RWPE2 (cell line): ENCODE measurements at regions not wholly inside any gene's neighbourhood (a gene's known extent, or its start where the extent isn't known, plus 50 kb on each side); places are given as distances from the start of the nearest gene placed in this dataset.

Source experiments
- ATAC-seq: fragments of 200-7000 bp; cut with Tn5 transposase; 3 replicates; pipeline ENCODE4 v1.9.1; 2021; ENCODE audit warnings: low read depth
- DNase-seq: peaks from one replicate; pipeline ENCODE4 v3.0.0-alpha.2; 2020; ENCODE audit warnings: low spot score
- H3K27ac ChIP-seq: fragments of 450-650 bp; 2 replicates; pipeline ENCODE4 v1.5.1; 2017; ENCODE audit warnings: mild to moderate bottlenecking; ENCODE audit not compliant: poor library complexity, severe bottlenecking
- H3K27me3 ChIP-seq: fragments of 250-450 bp; sonication (Bioruptor Pico); 2 replicates; pipeline ENCODE4 v1.5.1; 2021; ENCODE audit warnings: mild to moderate bottlenecking, moderate library complexity; ENCODE audit not compliant: insufficient read depth, poor library complexity, severe bottlenecking
- H3K36me3 ChIP-seq: fragments of 250-450 bp; sonication (Bioruptor Pico); 2 replicates; pipeline ENCODE4 v1.5.1; 2020; ENCODE audit warnings: low read depth, mild to moderate bottlenecking, moderate library complexity
- H3K4me1 ChIP-seq: fragments of 250-450 bp; sonication (Bioruptor Pico); 2 replicates; pipeline ENCODE4 v1.5.1; 2021; ENCODE audit warnings: mild to moderate bottlenecking, moderate library complexity; ENCODE audit not compliant: insufficient read depth, poor library complexity, severe bottlenecking
- H3K4me3 ChIP-seq: fragments of 250-450 bp; sonication (Bioruptor Pico); 2 replicates; pipeline ENCODE4 v1.5.1; 2021; ENCODE audit warnings: mild to moderate bottlenecking, moderate library complexity; ENCODE audit not compliant: severe bottlenecking
- H3K9me3 ChIP-seq: fragments of 250-450 bp; sonication (Bioruptor Pico); 2 replicates; pipeline ENCODE4 v1.5.1; 2021; ENCODE audit warnings: mild to moderate bottlenecking, moderate library complexity; ENCODE audit not compliant: severe bottlenecking
- TF ChIP-seq, protein P1 (sequence below): fragments of 450-650 bp; IDR thresholded peaks from one replicate; pipeline ENCODE4 v1.5.1; 2017; ENCODE audit warnings: mild to moderate bottlenecking, moderate library complexity; ENCODE audit not compliant: poor library complexity, severe bottlenecking

DNA sequence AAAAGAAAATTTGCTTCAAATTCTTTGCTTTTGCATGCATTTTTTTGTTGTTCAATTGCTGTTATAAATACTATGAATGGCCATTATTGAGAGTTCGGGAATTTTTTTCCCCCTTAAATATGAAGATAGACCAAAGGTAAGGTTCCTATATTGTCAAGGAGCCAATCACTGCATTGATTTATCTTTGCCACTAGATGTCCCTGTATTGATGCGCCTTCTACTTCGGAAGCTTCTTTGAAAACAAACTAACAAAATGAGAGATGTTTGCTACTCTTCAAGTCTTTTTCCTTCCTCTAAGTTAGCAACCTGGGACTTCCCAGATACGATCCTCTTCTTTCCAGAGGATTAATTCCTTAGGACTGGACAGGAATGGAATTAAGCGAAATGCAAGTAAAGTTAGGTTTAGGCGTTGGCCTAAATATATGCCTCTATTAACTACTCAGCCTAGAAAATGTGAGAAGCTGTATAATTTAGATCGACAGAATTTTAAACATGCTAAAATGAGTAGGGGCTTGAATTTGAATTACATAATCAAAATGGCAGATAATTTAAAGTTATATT, 318.1 kb downstream of the AEBP2 start:
- H3K9me3 ChIP-seq = no peaks in the 10 kb centered on the region
- no peak for DNase-seq
- H3K27ac ChIP-seq = no peak overlapping the region
- TF ChIP-seq, protein P1, sequence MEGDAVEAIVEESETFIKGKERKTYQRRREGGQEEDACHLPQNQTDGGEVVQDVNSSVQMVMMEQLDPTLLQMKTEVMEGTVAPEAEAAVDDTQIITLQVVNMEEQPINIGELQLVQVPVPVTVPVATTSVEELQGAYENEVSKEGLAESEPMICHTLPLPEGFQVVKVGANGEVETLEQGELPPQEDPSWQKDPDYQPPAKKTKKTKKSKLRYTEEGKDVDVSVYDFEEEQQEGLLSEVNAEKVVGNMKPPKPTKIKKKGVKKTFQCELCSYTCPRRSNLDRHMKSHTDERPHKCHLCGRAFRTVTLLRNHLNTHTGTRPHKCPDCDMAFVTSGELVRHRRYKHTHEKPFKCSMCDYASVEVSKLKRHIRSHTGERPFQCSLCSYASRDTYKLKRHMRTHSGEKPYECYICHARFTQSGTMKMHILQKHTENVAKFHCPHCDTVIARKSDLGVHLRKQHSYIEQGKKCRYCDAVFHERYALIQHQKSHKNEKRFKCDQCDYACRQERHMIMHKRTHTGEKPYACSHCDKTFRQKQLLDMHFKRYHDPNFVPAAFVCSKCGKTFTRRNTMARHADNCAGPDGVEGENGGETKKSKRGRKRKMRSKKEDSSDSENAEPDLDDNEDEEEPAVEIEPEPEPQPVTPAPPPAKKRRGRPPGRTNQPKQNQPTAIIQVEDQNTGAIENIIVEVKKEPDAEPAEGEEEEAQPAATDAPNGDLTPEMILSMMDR = peak; percentile 60
- no peaks in the 10 kb centered on the region for H3K4me1 ChIP-seq
- H3K4me3 ChIP-seq = no peak overlapping the region
- no peaks in the 10 kb centered on the region for H3K27me3 ChIP-seq
- H3K36me3 ChIP-seq = no peaks in the 10 kb centered on the region
- no peak for ATAC-seq

DNA sequence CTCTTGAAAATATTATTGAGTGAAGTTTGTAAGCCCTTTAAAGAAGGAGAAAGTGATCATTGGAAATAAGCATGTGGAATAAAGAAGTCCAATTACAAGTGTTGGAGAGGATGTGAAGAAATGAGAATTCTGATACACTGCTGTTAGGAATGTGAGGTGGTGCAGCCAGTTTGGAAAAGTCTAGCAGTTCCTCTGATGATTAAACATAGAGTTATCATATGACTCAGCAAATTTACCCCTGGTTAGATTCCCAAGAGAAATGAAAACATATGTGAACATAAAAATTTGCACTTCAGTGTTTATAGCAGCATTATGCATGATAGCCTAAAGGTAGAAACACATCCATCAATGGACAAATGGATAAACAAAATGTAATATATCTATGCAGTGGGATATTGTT, 319.9 kb downstream of the AEBP2 start:
- no peak overlapping the region for H3K27ac ChIP-seq
- no peaks in the 10 kb centered on the region for H3K36me3 ChIP-seq
- DNase-seq = no peak
- no peaks in the 10 kb centered on the region for H3K4me1 ChIP-seq
- no peak for ATAC-seq
- H3K27me3 ChIP-seq = no peaks in the 10 kb centered on the region
- no peaks in the 10 kb centered on the region for H3K9me3 ChIP-seq
- no peak overlapping the region for H3K4me3 ChIP-seq
- TF ChIP-seq, protein P1 = no peak

DNA sequence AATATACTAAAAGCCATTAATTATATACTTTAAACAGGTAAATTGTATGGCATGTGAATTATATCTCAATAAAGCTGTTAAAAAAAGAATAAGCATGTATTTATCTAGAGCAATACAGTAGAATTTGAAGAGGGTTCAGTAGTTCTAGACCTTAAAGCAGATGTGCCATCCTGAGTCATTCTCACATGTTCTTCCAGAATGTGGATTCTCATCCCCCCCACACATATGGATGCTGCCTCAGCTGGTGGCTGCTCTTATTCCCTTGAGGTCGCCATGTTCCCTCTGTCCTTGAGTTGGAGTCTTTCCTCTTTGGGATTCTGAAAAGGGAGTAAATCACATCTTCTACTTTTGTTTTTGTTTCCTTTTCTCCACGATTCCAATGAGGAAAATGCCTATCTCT, 321.3 kb downstream of the AEBP2 start:
- no peak for ATAC-seq
- Histone ChIP-seq H3K4me1 (no peaks in the 10 kb centered on the region), H3K27me3 (no peaks in the 10 kb centered on the region), H3K36me3 (no peaks in the 10 kb centered on the region), H3K4me3 (no peak overlapping the region), H3K9me3 (no peaks in the 10 kb centered on the region), H3K27ac (no peak overlapping the region)
- DNase-seq = no peak
- TF ChIP-seq, protein P1 = no peak

DNA sequence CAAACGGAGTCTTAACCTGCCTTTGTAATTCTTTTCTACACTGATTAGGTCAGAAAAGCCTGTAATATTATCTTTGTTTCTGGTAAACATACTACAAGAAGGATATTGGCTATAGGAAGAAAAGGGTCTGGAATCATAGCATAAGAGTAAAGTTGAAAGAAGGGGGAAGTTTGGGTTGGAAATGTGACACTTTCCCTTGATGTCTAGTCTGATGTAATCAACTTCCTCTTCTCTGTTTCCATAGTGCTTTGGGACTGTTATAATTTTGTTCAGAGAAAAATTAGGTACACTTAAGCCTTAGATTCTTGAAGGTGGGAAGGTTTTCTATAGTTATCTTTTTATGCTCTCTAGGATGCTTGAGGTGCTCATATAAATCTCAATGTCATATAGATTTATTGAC, 322.2 kb downstream of the AEBP2 start:
- Histone ChIP-seq H3K4me1 (no peaks in the 10 kb centered on the region), H3K27me3 (no peaks in the 10 kb centered on the region), H3K4me3 (no peak overlapping the region), H3K9me3 (no peaks in the 10 kb centered on the region), H3K36me3 (no peaks in the 10 kb centered on the region), H3K27ac (no peak overlapping the region)
- DNase-seq = no peak
- TF ChIP-seq, protein P1 = no peak
- ATAC-seq = no peak

DNA sequence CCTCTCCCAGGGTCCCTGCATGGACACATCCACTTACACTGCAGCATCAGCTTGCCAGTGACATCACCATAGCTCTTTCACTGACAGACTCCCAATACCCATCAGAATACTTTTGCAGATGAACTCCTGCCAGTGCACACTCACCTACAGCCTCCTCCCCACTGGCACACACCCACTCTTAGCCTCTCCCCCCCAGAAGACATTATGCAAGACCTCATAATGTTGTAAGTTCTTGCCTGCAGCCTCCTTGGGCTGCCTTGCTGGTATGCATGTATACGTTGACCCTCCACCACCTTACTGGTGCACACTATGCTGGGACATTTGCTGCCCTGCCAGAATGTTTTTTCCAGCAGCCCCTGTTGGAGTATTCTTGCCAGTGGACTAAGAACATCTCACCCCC, 324.2 kb downstream of the AEBP2 start:
- TF ChIP-seq, protein P1 = no peak
- Histone ChIP-seq H3K36me3 (no peaks in the 10 kb centered on the region), H3K9me3 (no peaks in the 10 kb centered on the region), H3K27me3 (no peaks in the 10 kb centered on the region), H3K27ac (no peak overlapping the region), H3K4me3 (no peak overlapping the region), H3K4me1 (no peaks in the 10 kb centered on the region)
- DNase-seq (no peak), ATAC-seq (no peak)
